ENCODE measurements at regions not wholly inside any gene's neighbourhood (a gene's known extent, or its start where the extent isn't known, plus 50 kb on each side); places are given as distances from the start of the nearest gene placed in this dataset.

GRCh38 chr7:156073366-156074052, 261.2 kb upstream of the SHH start:
- no peaks in the 10 kb centered on the region for H3K36me3 ChIP-seq (ENCODE audit: control insufficient read depth, insufficient read depth, low read length)
- H2AFZ ChIP-seq (ENCODE audit: low read length) = no peak overlapping the region
- H3K4me1 ChIP-seq (ENCODE audit: control insufficient read depth, extremely low read depth, insufficient read depth, low read length) = no peaks in the 10 kb centered on the region
- no peaks in the 10 kb centered on the region for H3K79me2 ChIP-seq (ENCODE audit: control insufficient read depth, insufficient read depth, low read length)
- H3K4me3 ChIP-seq (replicated peaks in 1 of 4; ENCODE audit: control extremely low read depth in 1 of 4, insufficient read depth in 1 of 4, low read depth in 3 of 4, low read length in 4 of 4) = no peak overlapping the region
- H3K9ac ChIP-seq (ENCODE audit: insufficient read depth, low read length) = no peak overlapping the region
- H3K27me3 ChIP-seq (ENCODE audit: control insufficient read depth, insufficient read depth, low read length) = no peaks in the 10 kb centered on the region
- H3K27ac ChIP-seq (ENCODE audit: insufficient read depth, low read length) = no peak overlapping the region
- H3K4me2 ChIP-seq (ENCODE audit: extremely low read depth, insufficient read depth, low read length) = no peak overlapping the region
- no peak for TF ChIP-seq CTCF (conservative IDR thresholded peaks at IDR 0.05 in 1 of 2, IDR thresholded peaks at IDR 0.05 in 1 of 2; ENCODE audit: low read depth in 1 of 2, low read length in 2 of 2)
- TF ChIP-seq EZH2 (IDR thresholded peaks at IDR 0.05; ENCODE audit: low read length, missing control alignments) = no peak
- no peak for DNase-seq (ENCODE audit: low read depth in 2 of 2)
- H3K9me3 ChIP-seq (ENCODE audit: control insufficient read depth, insufficient read depth, low read depth, low read length) = no peaks in the 10 kb centered on the region
- no peaks in the 10 kb centered on the region for H4K20me1 ChIP-seq (ENCODE audit: control insufficient read depth, extremely low read depth, insufficient read depth, low read length)

- Histone ChIP-seq H3K9me3 (ENCODE audit: control insufficient read depth, insufficient read depth, low read depth, low read length) (no peaks in the 10 kb centered on the region), H3K36me3 (ENCODE audit: control insufficient read depth, insufficient read depth, low read length) (no peaks in the 10 kb centered on the region), H3K27ac (ENCODE audit: insufficient read depth, low read length) (no peak overlapping the region), H3K9ac (ENCODE audit: insufficient read depth, low read length) (no peak overlapping the region), H2AFZ (ENCODE audit: low read length) (no peak overlapping the region), H3K27me3 (ENCODE audit: control insufficient read depth, insufficient read depth, low read length) (no peaks in the 10 kb centered on the region), H4K20me1 (ENCODE audit: control insufficient read depth, extremely low read depth, insufficient read depth, low read length) (no peaks in the 10 kb centered on the region), H3K4me3 (replicated peaks in 1 of 4; ENCODE audit: control extremely low read depth in 1 of 4, insufficient read depth in 1 of 4, low read depth in 3 of 4, low read length in 4 of 4) (no peak overlapping the region), H3K4me2 (ENCODE audit: extremely low read depth, insufficient read depth, low read length) (no peak overlapping the region), H3K4me1 (ENCODE audit: control insufficient read depth, extremely low read depth, insufficient read depth, low read length) (no peaks in the 10 kb centered on the region), H3K79me2 (ENCODE audit: control insufficient read depth, insufficient read depth, low read length) (no peaks in the 10 kb centered on the region)
- TF ChIP-seq EZH2 (IDR thresholded peaks at IDR 0.05; ENCODE audit: low read length, missing control alignments) = no peak
- no peak for TF ChIP-seq CTCF (conservative IDR thresholded peaks at IDR 0.05 in 1 of 2, IDR thresholded peaks at IDR 0.05 in 1 of 2; ENCODE audit: low read depth in 1 of 2, low read length in 2 of 2)
- no peak for DNase-seq (ENCODE audit: low read depth in 2 of 2)
Observed at GRCh38 chr7:156071612-156072011, 259.3 kb upstream of the SHH start.

- H4K20me1 ChIP-seq (ENCODE audit: control insufficient read depth, extremely low read depth, insufficient read depth, low read length) = no peaks in the 10 kb centered on the region
- no peaks in the 10 kb centered on the region for H3K4me1 ChIP-seq (ENCODE audit: control insufficient read depth, extremely low read depth, insufficient read depth, low read length)
- H3K4me2 ChIP-seq (ENCODE audit: extremely low read depth, insufficient read depth, low read length) = no peak overlapping the region
- H3K9ac ChIP-seq (ENCODE audit: insufficient read depth, low read length) = no peak overlapping the region
- H3K4me3 ChIP-seq (replicated peaks in 1 of 4; ENCODE audit: control extremely low read depth in 1 of 4, insufficient read depth in 1 of 4, low read depth in 3 of 4, low read length in 4 of 4) = no peak overlapping the region
- H3K27me3 ChIP-seq (ENCODE audit: control insufficient read depth, insufficient read depth, low read length) = no peaks in the 10 kb centered on the region
- no peak overlapping the region for H2AFZ ChIP-seq (ENCODE audit: low read length)
- no peak for DNase-seq (ENCODE audit: low read depth in 2 of 2)
- TF ChIP-seq EZH2 (IDR thresholded peaks at IDR 0.05; ENCODE audit: low read length, missing control alignments) (no peak), CTCF (conservative IDR thresholded peaks at IDR 0.05 in 1 of 2, IDR thresholded peaks at IDR 0.05 in 1 of 2; ENCODE audit: low read depth in 1 of 2, low read length in 2 of 2) (no peak)
- no peaks in the 10 kb centered on the region for H3K9me3 ChIP-seq (ENCODE audit: control insufficient read depth, insufficient read depth, low read depth, low read length)
- no peaks in the 10 kb centered on the region for H3K79me2 ChIP-seq (ENCODE audit: control insufficient read depth, insufficient read depth, low read length)
- H3K36me3 ChIP-seq (ENCODE audit: control insufficient read depth, insufficient read depth, low read length) = no peaks in the 10 kb centered on the region
- H3K27ac ChIP-seq (ENCODE audit: insufficient read depth, low read length) = no peak overlapping the region
Observed at GRCh38 chr7:156069891-156070290, 257.6 kb upstream of the SHH start.
